NT2/D1 (cell line): ENCODE measurements at regions not wholly inside any gene's neighbourhood (a gene's known extent, or its start where the extent isn't known, plus 50 kb on each side); places are given as distances from the start of the nearest gene placed in this dataset.

Experiments
- SUZ12 ChIP-seq: IDR thresholded peaks from 2 replicates; pipeline ENCODE4 v1.6.1; 2011; ENCODE audit not compliant: insufficient read length, insufficient read depth; ENCODE audit errors: extremely low read depth
- YY1 ChIP-seq: IDR thresholded peaks from 2 replicates; pipeline ENCODE4 v1.6.1; 2011; ENCODE audit not compliant: insufficient read length, insufficient read depth

GRCh38 chr16:79690159-79690558, 89.6 kb upstream of the MAF start:
- TF ChIP-seq SUZ12 (no peak), YY1 (no peak)
